Epithelial cell of proximal tubule (primary cell): ENCODE measurements at regions not wholly inside any gene's neighbourhood (a gene's known extent, or its start where the extent isn't known, plus 50 kb on each side); places are given as distances from the start of the nearest gene placed in this dataset.

Source experiments
- DNase-seq: peaks from one replicate; pipeline ENCODE4 v3.0.0-alpha.2; 2011; ENCODE audit warnings: low read depth
- H3K4me3 ChIP-seq: 2 replicates; pipeline ENCODE4 v1.5.1; 2011; ENCODE audit warnings: low read depth, mild to moderate bottlenecking, low read length
- TF ChIP-seq, protein P1 (sequence below): conservative IDR thresholded peaks from 2 replicates; pipeline ENCODE4 v1.5.1; 2012; ENCODE audit warnings: low read depth, mild to moderate bottlenecking, low read length

DNA sequence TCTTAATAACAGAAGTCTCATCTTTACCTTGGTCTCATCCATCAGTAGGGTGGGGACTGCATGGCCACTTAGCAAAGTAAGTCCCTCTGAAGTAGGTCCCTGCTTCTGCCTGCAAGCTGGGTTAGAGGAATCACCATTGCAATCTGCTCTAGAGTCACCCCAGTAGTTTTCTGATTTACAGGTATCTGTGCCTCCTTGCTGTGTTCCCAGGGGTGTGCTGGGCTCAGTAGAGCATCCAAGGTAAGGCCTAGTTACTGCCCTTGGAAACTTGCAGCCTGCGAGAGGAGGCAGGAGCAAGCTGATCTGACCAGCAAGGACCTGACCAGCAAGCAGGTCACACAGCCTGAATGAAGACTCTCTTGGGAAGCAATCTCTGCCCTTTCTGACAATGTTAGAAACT lies 160.8 kb upstream of the GSC start:
- no peak for DNase-seq
- no peak overlapping the region for H3K4me3 ChIP-seq
- TF ChIP-seq, protein P1, sequence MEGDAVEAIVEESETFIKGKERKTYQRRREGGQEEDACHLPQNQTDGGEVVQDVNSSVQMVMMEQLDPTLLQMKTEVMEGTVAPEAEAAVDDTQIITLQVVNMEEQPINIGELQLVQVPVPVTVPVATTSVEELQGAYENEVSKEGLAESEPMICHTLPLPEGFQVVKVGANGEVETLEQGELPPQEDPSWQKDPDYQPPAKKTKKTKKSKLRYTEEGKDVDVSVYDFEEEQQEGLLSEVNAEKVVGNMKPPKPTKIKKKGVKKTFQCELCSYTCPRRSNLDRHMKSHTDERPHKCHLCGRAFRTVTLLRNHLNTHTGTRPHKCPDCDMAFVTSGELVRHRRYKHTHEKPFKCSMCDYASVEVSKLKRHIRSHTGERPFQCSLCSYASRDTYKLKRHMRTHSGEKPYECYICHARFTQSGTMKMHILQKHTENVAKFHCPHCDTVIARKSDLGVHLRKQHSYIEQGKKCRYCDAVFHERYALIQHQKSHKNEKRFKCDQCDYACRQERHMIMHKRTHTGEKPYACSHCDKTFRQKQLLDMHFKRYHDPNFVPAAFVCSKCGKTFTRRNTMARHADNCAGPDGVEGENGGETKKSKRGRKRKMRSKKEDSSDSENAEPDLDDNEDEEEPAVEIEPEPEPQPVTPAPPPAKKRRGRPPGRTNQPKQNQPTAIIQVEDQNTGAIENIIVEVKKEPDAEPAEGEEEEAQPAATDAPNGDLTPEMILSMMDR = no peak

DNA sequence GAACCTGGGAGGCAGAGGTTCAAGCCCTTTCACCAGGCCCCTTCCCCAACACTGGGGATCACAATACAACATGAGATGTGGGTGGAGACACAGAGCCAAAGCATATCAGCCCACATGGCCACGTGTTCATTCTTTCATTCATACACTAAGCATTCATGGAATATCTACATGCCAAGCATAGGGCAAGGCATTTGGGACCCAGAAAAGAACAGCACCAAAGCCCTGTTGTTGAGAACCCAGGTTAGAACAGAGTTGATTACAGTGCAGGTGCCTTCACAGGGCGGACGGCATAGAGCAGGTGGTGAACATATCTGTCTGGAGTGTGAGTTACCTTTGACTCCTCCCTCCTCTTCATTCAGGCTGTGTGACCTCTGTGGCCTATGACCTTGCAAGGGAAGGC lies 159.4 kb upstream of the GSC start:
- TF ChIP-seq, protein P1 = no peak
- no peak for DNase-seq
- no peak overlapping the region for H3K4me3 ChIP-seq

DNA sequence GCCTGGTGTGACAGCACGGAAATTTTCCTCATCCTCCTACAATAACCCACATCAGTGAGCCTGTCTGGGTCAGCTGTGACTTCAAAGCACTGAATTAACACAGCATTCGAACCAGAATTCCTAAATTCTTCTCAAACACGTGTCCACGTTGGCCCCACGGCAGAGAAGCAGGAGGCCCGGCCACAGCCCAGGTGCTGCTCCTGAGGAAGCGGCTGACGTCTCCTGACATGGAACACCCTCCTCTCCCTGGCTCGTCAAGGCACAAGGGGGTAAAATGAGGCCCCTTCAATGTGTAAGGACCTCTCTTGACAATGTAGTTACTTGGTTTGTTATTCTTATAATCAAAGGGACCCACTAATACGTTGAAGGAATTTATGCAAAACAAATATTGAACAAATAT lies 156.3 kb upstream of the GSC start:
- no peak for DNase-seq
- TF ChIP-seq, protein P1 = no peak
- no peak overlapping the region for H3K4me3 ChIP-seq

DNA sequence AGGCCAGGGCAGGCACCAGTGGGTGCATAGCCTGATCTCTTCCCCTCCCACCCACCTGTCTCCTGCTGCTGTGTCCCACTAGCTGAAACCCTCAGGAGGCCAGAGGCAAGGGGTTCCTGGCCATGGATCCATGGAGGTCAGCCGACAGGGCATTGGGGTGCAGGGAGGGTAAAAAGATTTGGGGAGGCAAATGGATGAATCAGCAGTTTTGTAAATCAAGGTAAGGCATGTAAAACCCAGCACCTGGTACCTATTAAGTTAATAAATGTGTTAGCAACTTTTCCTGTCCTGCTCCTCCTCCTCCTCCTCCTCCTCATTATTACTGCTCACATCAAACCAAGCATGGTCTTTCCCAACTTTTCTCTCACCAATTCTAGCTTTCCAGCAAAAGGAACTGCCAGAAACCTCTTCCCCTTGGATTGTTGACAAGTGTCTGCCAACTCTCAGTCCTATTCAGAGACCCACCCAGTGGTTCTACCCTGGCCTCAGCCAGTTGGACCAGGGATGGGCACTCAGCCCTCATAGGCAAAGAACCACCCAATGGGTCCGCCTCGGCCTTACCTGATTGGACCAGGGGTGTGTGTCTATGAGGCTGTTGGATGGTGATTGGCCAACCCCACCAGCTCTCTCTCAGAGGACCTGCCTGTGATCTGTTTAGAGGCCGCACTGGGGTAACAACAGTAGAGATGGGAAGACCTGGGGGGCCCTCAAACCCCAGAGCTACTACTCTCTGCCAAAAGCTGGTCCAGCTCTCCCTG lies 155.7 kb upstream of the GSC start:
- TF ChIP-seq, protein P1 = no peak
- no peak overlapping the region for H3K4me3 ChIP-seq
- DNase-seq = no peak

DNA sequence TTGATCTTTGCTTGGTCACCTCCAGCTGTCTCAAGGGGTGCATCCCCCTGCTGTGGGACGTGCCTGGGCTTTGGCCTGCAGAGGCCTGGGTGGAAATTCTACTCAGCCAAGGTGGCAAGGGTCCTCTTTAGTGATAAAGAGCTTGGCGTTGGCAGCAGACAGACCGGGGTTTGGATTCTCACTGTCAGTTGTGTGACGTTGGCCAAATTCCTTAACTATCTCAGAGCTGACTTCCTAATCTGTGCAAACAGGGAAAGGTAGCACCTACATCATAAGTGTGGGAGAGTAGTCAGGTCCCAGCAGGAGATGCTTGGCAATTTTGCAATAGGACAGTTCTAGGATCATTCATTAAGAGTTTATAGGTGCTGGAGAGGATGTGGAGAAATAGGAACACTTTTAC lies 154.3 kb upstream of the GSC start:
- TF ChIP-seq, protein P1 = no peak
- no peak for DNase-seq
- no peak overlapping the region for H3K4me3 ChIP-seq

DNA sequence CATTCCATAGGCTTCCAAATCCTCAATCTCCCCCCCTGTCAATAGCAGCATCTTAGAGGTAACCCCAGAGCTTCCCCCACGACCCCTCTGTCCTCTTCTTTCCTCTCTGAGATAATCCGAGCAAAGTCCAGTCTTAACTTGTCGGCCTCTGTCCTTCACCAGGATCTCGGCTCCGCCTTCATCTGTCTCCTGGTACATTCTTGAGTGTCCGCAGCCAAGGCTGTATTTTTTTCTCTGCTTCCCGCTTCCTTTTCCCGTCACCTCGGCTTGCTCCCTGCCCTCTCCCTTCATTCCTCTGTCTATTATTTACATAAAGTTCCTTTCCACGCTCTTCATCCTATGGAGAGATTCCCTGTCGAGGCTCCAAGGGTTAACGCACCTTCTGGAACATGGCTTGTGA lies 153.9 kb upstream of the GSC start:
- no peak for DNase-seq
- TF ChIP-seq, protein P1 = no peak

DNA sequence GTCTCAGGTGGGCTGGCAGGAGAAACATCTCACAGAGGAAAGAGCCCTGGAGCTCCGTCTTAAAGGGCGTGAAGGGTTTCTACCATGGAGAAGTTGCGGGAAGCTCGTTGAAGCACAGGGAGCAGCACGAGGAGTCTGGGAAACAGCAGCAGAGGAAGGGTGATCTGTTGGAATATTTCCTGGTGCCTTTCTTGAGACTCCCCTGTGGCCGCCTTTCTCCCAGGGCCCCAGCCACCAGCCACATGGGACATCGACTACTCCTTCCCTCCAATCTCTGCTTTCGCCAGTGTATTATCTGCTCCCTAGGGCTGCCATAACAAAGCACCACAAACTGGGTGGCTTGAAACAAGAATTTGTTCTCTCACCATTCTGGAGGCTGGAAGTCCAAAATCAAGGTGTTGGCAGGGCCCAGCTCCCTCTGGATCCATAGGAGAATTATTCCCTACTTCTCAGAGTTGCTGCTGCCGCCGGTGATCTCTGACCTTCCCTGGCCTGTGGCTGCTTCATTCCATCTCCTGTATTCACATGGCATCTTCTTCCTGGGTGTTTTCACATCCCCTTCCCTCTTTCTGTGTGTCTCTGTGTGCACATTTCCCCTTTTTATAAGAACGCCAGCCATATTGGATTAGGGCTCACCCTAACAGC lies 152.8 kb upstream of the GSC start:
- no peak for DNase-seq
- H3K4me3 ChIP-seq = no peak overlapping the region
- TF ChIP-seq, protein P1 = no peak

More for the DNA sequence above, 153.9 kb upstream of the GSC start:
- H3K4me3 ChIP-seq = no peak overlapping the region
